ENCODE measurements at regions not wholly inside any gene's neighbourhood (a gene's known extent, or its start where the extent isn't known, plus 50 kb on each side); places are given as distances from the start of the nearest gene placed in this dataset.

- TF ChIP-seq NFIC (IDR thresholded peaks at IDR 0.05; ENCODE audit: borderline replicate concordance): no peak
- TF ChIP-seq CTCF (IDR thresholded peaks at IDR 0.05): no peak
- no peak for TF ChIP-seq YY1 (IDR thresholded peaks at IDR 0.05; ENCODE audit: low read depth)
- TF ChIP-seq EZH2phosphoT487 (IDR thresholded peaks at IDR 0.05; ENCODE audit: borderline replicate concordance, low read depth): no peak
Observed at GRCh38 chr20:4542270-4542669, 144.0 kb upstream of the PRNP start.

Data from SK-N-SH (cell line).